HG03135 (cell line): ENCODE measurements at regions not wholly inside any gene's neighbourhood (a gene's known extent, or its start where the extent isn't known, plus 50 kb on each side); places are given as distances from the start of the nearest gene placed in this dataset.

Experiments
- ATAC-seq: cut with Tn5 transposase; IDR thresholded peaks from one replicate; pipeline ENCODE4 v1.9.1; 2021; ENCODE audit warnings: mild to moderate bottlenecking, moderate library complexity; ENCODE audit not compliant: unreplicated experiment

DNA sequence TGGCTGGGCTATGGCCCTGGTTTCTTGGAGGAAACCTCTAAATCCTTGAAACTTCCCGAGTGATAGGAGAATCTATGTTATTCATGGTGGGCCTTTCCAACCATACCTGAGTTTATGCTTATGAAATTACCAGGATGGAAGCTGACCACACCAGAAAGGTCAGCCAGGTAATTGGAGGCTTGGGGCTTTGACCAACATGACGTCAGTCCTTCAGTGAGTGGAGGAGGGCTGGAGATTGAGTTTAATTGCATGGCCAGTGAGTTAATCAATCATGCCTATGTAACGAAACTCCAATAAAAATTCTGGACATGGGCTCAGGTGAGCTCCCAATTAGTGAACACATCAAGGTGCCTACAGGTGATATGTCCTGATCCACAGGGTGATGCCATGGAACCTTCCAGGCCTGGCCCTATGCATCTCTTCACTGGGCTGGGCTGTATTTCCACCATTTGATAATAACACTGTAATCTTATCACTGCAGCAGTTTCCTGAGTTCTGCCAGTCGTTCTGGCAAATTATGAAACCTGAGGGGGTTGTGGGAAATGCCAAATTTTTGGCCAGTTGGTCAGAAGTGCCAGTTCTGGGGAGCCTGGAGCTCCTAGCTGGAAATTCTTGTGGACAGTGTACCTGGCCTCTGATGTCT is 106.5 kb downstream of the CDH26 start:
- no peak for ATAC-seq

DNA sequence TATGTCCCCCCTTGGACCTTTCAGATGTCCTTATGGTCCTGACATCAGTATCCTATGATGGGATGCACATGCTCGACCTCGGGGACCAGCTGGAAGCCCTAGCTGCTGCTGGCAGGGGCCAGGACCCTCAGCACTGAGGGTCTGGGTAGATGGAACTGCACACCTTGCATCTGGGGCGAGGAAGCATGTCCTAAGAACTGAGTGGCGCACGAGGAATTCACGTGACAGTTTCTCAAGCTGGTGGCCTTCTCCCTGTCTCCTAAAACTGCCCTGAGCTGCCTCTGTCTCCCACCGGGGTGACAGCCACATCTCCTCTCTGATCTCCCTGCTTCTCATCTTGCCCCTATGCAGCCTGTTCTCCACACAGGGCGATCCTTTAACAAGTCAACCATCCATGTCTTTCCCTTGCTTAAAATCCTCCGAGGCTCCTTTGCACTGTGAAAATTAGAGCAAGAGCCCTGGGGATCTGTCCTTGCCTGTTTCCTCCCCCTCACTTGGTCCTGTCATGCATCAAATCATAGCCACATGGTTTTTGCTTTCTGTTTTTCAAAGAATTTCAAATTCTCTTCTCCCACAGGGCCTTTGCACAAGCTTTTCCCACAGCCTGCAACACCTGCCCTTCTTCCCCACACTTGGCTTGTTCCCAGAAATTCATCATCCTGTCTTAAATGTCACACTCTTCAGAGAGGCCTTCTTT is 107.7 kb downstream of the CDH26 start:
- no peak for ATAC-seq

DNA sequence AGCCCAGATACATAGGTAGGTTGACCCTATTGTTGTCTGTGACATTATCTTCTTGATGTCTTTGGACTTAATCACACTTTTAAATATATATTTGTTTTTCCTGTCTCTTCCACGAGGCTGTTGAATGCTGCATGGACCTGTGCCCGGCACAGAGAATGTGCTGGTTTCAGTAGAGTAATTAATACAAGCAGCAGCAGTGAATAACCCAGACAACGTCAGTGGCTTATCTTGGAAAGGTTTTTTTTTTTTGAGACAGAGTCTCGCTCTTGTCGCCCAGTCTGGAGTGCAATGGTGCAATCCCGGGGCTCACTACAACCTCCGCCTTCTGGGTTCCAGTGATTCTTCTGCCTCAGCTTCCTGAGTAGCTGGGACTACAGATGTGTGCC is 108.2 kb downstream of the CDH26 start:
- ATAC-seq = no peak

DNA sequence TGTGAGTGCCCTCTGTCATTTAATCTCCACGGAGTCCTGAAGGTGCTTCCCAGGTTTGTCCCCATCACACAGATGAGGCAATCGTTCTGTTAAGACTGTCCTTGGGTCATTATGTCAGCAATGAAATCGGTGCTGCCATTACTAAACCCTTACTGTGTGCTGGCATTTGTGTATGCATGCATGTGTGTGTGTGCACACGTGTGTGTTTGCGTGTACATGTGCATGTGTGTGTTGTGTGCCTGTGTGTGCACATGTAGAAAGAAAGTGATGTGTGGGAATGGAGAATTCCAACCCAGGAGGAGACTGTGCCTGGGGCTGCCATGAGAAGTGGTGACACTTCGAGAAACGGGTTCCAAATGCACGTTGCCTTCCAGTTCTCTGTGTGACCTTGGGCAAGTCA is 110.3 kb downstream of the CDH26 start:
- no peak for ATAC-seq

DNA sequence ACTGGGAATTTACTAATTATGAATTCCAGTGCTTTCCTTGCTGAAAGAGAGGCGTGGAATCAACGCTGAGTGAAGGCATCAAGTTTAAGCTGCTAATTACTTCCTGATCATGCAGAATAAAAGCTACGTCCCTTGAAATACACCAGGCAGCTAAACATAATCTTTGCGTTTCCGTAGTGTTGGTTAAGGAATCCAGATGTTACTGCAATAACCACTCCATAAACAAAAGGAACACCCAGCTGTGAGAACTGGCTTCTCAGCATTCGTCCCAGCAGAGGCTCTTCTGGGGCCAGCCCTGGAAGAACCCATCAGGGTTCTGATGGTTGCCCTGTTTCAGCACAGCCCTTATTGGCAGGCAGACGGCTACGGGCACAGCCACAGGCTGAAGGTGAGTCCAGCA is 111.4 kb downstream of the CDH26 start:
- ATAC-seq = no peak

DNA sequence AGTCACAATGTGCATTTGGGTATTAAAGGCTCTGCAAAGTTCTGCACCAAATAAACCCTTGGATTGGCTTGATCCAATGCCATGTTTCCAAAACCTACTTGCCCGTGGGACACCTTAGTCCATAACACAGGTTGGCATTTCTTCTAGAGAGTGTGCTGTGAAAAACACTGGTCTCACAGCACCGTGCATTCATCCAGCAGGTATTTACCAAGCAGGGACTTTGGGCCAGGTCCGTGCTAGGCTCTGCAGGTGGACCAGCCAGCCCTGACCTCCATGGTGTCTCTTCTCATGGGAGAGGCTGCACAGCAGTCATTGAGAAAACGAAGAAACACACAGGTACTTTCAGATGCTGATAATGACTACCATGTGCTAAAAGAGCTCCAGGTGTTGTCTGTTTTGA is 112.6 kb downstream of the CDH26 start:
- ATAC-seq = no peak

DNA sequence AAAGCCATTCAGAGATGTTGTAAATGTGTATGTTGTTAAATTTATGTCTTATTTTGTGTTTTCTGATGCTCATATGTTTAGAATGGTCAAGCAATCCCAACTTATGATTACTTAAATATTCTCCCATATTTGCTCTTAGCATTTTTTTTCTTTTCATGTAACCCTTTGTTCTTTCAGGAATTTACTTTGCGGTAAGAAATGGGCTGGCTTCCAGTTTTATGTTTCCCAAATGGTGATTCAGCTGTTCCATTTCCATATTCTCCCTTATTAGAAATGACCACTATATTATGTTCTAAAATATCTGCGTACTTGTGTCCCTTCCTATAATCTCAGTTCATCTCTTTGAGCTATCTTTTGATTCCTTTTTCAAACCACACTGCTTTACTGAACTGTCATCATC is 113.7 kb downstream of the CDH26 start:
- ATAC-seq = no peak

DNA sequence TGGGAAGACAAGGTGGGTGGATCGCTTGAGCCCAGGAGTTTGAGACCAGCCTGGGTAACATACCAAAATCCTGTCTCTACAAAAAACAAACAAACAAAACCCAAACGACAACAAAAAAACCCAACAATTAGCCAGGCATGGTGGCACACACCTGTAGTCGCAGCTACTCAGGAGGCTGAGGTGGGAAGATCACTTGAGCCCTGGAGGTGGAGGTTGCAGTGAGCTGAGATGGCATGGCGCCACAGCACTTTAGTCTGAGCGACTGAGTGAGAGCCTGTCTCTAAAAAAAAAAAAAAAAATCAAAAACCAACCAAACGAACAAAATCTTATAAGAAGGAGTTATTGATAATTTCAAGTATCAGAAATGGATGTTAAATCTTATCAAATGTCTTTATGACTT is 114.9 kb downstream of the CDH26 start:
- ATAC-seq = no peak

DNA sequence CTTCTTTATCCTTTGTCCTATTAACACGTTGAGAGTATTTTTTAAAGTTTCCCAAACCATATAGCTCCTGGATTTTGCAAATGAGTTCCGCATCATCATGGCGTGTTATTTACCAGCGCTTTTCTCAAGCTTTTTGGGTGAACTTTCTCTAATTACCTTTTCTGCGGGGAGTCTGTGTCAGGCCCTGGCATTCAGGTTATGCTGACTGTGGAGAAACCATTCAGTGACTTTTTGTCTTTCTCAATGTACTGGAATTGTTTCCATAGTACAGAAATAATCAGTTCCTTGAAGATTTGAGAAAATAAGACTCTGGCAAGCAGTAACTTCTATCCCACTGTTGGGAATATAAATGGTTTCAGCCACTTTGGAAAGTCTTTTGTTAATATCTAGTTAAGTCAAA is 115.3 kb downstream of the CDH26 start:
- no peak for ATAC-seq

DNA sequence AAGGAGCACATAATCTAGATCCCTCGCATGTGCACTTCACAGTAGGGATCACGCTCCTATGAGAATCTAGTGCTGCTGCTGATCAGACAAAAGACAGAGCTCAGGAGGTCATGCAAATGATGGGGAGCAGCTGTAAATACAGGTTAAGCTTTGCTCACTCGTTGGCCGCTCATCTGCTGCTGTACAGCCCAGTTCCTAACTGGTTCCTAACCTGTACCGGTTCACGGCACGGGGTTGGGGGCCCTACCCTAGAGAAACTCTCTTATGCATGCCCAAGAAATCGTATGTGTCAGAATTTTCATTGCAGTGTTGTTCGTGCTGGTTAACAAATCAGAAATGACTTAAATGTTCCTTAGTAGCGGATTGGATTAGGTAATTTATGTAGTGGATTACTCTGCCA is 116.1 kb downstream of the CDH26 start:
- no peak for ATAC-seq

DNA sequence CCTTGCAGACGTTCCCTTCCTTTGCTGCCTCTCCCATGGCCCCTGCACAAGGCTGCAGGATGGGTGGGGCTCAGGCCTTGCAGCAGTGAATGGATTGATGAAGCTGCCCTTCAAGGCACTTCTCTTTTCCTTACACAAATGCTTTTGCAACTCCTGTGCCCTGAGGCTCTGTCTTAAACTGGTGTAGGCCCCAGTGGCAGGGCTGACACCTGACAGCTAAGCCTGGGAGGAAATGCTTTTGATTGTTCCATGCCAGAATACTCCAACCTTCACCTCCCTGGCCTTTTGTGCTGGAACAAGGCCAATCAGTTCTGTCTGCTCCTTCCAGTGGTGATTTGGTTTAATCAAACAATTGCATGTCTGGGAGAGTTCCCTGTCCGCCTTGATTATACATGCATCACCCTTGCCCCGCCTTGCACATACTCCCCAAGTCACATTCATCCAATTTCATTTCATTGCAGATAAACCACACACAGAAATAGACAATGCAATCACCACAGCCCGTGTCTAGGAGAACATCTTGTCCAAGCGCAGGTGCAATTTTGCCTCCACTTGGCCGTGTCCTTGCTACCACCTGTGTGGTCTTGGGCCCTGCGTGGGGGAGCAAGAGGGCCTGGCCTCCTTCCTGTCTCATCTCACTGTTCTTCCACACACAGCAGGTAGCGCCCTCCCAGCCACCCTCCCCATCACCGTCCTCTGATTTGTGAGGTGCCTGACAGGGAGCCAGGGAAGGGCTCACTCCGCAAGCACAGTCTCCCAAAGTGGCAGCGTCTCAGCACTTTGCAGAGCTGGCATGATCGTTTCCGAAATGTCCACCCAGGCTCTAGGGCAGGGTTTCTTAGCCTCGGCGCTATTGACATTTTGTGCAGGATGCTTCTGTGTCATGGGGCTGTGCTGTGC is 120.4 kb downstream of the CDH26 start:
- no peak for ATAC-seq

DNA sequence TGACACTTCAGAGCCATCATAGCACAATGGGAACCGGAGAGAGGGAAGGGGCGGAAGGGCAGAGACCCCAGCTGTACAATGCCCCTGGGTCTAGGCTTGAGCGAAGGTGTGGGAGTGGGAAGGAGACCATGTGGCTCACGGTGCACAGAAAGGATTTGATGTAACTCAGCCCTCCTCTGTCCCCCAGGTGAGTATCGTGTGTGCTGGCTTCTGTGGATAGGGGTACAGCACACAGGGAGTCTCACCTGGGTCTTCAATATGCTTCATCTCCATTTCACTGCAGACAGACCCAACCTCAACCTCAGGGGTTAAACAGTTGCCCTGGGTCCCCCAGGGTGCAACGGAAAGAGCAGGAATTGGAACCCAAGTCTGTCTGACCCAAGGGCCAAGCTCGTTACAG is 122.2 kb downstream of the CDH26 start:
- no peak for ATAC-seq

DNA sequence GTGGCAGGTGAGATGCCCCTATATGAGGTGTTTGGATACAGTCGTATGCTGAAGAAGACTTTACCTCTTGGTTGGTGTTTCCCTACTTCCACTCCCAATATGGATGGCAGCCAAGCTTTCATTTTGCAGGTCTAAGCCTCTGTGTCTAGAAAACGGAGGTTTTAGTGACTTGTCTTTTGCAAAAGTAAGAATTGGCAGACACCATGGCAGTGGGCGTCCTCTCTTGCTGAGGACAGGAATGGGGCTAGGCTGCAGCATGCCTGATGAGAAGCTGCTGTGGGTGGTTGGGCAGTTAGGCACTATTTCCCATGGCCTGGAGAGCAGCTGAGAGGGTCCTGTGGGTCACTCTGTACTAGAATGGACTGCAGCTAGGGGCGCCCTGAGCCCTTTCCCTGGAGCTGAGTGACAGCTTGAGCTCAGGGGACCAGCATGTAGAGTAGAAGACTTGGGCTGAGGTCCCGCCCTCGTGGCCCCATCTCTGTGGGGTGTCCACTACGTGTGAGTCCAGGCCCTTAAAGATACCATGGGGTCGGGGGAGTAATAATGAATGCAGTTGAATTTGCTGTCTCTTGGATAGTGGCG is 127.4 kb downstream of the CDH26 start:
- ATAC-seq = no peak

DNA sequence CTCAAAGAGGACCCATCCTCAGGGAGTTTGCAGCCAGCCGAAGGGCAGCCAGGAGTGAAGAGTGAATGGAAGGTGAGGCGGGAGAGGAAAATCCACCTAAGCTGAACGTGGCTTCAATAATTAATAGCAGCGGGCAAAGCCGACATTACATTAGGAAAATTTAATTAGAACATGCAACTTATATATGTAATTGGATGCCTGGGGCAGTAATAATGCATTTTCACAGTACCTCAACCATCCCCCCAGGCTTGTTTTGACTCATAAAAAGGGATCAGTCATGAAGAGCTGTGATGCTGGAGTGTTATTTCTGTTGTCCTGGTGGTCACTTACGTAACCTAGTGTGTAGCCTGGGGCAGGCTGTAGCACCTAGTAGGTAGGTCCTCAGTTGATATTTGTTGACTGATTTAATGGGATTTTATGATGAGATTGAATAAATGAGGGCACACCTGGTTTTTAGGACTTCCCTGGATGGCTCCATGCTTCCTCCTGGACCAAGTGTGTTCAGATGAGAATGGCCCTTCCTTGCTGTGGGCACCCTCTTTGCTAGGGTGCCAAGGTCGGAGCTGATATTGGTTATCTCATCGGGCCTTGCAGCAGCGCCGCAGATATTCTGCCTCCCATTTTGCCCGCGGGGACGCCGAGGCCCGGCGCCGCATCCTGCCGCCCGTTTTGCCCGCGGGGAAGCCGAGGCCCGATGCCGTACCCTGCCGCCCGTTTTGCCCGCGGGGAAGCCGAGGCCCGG is 128.8 kb downstream of the CDH26 start:
- ATAC-seq = no peak

DNA sequence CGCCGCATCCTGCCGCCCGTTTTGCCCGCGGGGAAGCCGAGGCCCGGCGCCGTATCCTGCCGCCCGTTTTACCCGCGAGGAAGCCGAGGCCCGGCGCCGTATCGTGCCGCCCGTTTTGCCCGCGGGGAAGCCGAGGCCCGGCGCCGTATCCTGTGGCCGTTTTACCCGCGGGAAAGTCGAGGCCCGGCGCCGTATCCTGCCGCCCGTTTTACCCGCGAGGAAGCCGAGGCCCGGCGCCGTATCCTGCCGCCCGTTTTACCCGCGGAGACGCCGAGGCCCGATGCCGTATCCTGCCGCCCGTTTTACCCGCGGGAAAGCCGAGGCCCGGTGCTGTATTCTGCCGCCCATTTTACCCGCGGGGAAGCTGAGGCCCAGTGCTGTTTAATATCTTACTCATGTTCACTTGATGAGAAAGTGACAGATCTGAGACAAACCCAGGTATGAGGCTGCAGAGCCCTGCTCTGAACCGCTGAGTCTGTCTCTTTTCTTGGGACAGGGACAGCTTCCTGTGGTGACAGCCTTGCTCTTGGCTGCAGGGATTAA is 129.4 kb downstream of the CDH26 start:
- no peak for ATAC-seq

DNA sequence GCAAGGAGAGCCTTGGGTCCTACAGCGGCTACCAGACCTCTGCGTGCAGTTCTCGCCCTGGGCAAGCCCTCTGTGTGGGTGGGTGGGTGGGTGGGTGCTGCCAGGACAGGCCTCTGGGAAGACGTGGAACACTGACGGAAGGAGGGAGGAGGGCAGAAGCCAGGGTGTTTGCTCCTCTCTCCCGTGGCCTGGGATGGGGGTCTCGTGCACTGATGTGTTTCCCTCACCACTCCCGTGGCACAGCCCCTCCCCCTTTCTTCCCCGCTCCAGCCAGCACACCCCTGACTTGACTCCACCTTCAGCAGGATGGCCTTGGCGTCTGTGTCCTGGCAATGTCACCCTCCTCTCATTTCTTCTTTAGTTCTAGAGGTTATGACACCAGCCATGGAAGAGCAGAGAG is 130.0 kb downstream of the CDH26 start:
- no peak for ATAC-seq

DNA sequence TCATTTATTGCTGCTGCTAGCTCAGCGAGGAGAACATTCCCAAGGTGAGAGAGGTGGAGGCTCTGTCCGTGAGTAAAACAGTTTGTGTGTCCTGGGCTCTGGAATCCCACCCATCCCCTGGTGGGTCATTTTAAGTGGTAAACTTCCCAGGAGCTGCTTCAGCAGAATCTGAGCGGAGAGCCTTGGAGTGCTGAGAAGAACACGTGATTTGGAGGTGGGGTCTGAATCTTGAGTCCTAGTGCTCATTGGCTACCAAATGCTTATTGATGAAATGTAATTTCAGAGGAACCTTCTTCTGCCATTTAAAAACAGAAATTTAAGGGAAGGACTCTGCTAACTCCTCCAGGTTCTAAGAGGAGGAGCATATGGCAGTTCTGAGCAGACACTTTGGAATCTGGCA is 132.4 kb downstream of the CDH26 start:
- ATAC-seq = no peak

DNA sequence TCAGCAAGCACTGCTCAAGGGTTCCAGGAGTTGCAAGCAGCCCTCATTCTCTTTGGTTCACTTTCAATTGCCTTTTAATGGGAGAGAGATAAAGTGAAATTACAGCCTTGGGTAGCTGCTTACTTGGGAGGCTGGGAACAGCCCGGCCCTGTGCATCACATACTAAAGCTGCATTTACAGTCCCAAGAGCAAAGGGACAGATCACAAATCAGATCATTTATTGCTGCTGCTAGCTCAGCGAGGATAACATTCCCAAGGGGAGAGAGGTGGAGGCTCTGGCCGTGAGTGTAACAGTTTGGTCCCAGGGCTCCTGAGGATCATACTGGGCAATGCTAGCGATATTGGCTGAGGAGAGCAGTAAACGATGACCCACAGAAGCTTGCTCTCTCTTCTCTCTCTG is 133.1 kb downstream of the CDH26 start:
- no peak for ATAC-seq

DNA sequence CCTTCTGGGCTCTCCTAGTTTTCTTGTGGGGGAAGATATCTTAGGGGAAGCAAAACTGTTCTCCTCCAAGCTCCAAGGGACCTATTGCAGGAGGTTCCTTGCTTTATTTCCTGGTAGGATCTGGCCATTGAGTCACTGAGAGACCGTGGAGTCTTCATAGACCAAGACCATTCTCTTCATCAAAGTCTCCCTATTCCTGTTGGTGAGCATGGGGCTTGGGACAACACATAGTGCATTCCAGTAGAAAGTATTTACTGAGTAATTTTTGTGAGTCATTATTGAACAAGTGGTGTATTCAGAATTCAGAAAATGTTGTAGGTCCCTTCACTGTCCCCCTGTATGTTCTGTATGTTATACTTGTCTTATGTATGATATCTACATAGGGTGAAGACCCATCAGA is 133.6 kb downstream of the CDH26 start:
- ATAC-seq = no peak

DNA sequence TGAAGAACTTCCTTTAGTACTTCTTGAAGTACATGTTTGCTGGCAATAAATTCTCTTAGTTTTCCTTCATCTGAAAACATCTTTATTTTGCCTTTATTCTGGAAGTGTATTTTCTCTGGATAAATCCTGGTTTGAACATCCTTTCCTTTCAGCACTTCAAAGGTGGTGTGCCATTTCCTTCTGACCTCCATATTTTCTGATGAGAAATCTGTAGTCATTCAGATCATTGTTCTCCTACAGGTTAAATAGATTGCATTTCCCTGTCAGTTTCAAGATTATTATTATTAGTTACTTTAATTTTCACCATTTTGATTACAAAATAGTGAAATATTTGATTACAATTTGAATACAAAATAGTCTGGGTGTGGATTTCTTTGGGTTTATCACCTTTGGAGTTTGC is 134.5 kb downstream of the CDH26 start:
- no peak for ATAC-seq

DNA sequence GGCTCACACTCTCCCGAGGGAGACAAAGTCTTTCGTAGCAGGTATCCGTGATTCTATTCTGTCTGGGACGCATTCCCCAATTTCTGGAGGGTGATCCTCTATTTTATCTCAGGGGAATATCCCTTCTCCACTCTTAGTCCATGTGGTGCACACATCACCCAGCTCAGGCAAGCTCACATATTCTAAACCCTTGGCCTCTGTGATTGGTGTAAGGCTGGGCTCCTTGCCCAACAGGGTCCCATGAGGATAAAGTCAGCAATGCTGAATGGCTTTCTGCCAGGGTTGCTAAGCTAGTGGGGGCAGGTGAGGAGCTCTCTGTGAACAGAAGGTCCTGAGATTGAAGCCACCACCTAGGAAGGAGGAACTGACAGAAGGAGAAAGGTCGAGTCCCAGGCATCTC is 137.2 kb downstream of the CDH26 start:
- no peak for ATAC-seq
